HG03095 (cell line): ENCODE measurements at regions not wholly inside any gene's neighbourhood (a gene's known extent, or its start where the extent isn't known, plus 50 kb on each side); places are given as distances from the start of the nearest gene placed in this dataset.

Source experiments
- ATAC-seq: cut with Tn5 transposase; IDR thresholded peaks from one replicate; pipeline ENCODE4 v1.9.1; 2021; ENCODE audit warnings: moderate library complexity; ENCODE audit not compliant: unreplicated experiment

- no peak for ATAC-seq
These were observed 2002.9 kb upstream of the NUDT12 start for GRCh38 chr5:105565531-105565930.

- no peak for ATAC-seq
These were observed 2001.3 kb upstream of the NUDT12 start for GRCh38 chr5:105563842-105564241.

GRCh38 chr5:105554568-105555169 lies 1992.1 kb upstream of the NUDT12 start:
- ATAC-seq: no peak

GRCh38 chr5:105544300-105544699 lies 1981.7 kb upstream of the NUDT12 start:
- ATAC-seq: no peak

- ATAC-seq: no peak
These were observed 1974.1 kb upstream of the NUDT12 start for GRCh38 chr5:105536675-105537074.

- ATAC-seq: no peak
These were observed 1968.2 kb upstream of the NUDT12 start for GRCh38 chr5:105530716-105531261.

- no peak for ATAC-seq
These were observed 1967.3 kb upstream of the NUDT12 start for GRCh38 chr5:105529851-105530250.

- no peak for ATAC-seq
These were observed 1945.9 kb upstream of the NUDT12 start for GRCh38 chr5:105508519-105508918.

GRCh38 chr5:105506692-105507277 lies 1944.2 kb upstream of the NUDT12 start:
- ATAC-seq: no peak

- ATAC-seq: no peak
These were observed 1941.4 kb upstream of the NUDT12 start for GRCh38 chr5:105503950-105504349.

- no peak for ATAC-seq
These were observed 1938.7 kb upstream of the NUDT12 start for GRCh38 chr5:105501315-105501714.

- ATAC-seq: no peak
These were observed 1912.8 kb upstream of the NUDT12 start for GRCh38 chr5:105475401-105475800.

GRCh38 chr5:105462377-105462776 lies 1899.8 kb upstream of the NUDT12 start:
- no peak for ATAC-seq

GRCh38 chr5:105460721-105461120 lies 1898.1 kb upstream of the NUDT12 start:
- no peak for ATAC-seq

GRCh38 chr5:105453216-105453807 lies 1890.7 kb upstream of the NUDT12 start:
- ATAC-seq: no peak

GRCh38 chr5:105448271-105448670 lies 1885.7 kb upstream of the NUDT12 start:
- ATAC-seq: no peak

- no peak for ATAC-seq
These were observed 1867.9 kb upstream of the NUDT12 start for GRCh38 chr5:105430516-105430915.

- no peak for ATAC-seq
These were observed 1866.1 kb upstream of the NUDT12 start for GRCh38 chr5:105428451-105429380.

GRCh38 chr5:105414067-105414466 lies 1851.5 kb upstream of the NUDT12 start:
- ATAC-seq: no peak

GRCh38 chr5:105413406-105413990 lies 1850.9 kb upstream of the NUDT12 start:
- no peak for ATAC-seq

GRCh38 chr5:105409695-105410094 lies 1847.1 kb upstream of the NUDT12 start:
- no peak for ATAC-seq
